HG03439 (cell line): ENCODE measurements at regions not wholly inside any gene's neighbourhood (a gene's known extent, or its start where the extent isn't known, plus 50 kb on each side); places are given as distances from the start of the nearest gene placed in this dataset.

Source experiments
- ATAC-seq: cut with Tn5 transposase; IDR thresholded peaks from one replicate; pipeline ENCODE4 v1.9.1; 2021; ENCODE audit warnings: mild to moderate bottlenecking, moderate library complexity; ENCODE audit not compliant: unreplicated experiment

DNA sequence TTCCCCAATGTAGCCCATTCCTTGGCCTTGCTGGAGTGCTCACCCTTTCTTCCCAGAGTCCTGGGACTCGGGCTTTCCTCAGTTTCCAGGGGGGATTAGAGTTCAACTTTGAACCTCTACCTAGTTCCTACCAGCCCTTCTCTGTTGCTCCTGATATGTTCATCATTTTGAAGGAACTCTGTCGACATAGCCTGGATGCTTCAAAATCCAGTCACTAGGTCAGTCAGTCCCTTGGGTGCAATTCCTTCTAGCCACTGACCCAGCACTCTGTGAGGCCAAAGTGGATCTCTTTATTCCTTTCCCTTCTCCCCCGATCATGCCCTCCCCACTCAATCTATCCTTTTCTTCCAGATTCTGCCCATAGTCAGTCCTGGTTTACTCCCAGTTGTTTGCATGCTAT lies 72.3 kb upstream of the TMCC3 start:
- ATAC-seq: no peak

DNA sequence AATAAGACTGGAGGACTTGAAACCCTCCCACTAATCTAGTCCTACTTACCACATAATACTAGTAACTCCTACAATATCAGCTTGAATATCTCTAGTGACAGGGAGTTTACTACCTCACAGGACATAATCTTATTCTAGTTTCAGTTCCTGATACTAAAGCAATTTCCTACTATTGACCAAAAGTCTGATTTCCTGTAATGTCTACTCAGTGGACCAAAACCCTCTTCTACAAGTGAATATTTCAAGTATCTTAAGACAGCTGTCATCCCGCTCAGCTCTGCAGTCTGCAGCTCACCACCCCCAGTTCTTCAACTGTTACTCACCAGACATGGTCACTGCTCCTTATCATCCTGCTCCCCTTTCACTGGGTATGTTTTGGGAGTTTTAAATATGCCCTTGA lies 70.8 kb upstream of the TMCC3 start:
- peak; percentile 72 for ATAC-seq

DNA sequence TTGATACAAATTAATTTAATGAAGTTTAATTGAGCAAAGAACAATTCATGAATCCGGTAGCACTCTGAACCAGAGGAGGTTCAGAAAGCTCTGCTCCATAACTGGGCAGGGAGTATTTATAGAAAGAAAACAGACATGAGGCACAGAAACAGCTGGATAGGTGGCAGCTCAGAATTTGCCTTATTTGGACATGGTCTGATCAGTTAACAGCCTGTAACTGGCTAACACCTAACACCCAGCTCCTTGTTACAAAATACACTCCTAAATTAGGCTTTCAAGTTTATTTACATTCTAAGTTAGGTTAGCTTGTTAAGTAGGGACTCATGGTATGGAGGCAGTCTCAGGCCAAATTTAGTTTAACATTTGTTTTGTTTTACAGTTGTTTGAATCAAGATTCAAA lies 67.8 kb upstream of the TMCC3 start:
- ATAC-seq: no peak

DNA sequence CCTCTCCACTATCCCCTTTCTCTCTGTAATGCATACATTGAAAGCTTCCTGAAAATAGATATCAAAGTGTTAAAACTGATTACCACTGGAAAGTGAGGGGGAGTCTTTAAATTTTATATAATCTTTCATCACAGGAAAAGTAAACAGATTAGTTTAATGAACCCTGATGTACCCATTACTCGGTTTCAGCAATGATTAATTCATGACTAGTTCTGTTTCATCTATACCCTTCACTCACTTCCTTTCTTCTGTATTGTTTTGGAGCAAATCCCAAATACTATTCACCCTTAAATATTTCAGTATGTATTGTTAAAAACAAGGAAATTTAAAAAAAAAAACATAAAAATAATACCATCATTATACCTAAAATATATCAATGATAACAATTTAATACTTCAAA lies 67.3 kb upstream of the TMCC3 start:
- no peak for ATAC-seq

DNA sequence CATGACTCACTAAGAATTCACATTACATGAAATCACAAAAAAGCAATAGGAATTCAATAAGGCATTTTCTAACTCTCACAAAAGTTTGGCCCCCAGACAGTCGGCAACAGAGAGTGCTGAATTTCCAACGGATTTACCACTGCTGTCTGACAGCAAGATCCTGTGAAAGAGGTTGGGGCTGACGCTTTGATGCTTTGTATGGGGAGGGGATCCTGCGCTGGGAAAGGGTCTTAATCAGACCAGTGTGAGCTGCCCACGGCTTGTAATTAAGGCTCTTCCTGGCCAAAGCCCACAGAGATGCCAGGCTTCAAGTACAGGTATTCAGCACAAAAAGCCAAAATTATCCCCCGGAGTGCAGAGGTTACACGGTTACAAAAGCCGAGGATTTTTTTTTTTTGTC lies 66.8 kb upstream of the TMCC3 start:
- no peak for ATAC-seq

DNA sequence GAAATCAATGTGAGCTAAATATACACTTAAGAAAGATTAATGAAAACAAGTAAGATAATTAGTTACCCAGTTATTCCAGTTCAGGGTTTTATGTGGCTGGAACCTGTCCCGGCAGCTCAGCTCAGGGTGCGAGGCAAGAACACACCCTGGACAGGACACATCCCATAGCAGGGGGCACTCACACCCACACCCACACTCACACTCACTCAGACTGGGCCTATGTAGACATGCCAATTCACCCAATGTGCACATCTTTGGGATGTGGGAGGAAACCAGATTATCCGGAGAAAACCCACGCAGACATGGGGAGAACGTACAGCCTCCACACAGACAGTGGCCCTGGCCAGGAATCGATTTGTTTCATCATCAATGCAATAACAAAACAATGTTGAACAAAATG lies 66.0 kb upstream of the TMCC3 start:
- no peak for ATAC-seq

DNA sequence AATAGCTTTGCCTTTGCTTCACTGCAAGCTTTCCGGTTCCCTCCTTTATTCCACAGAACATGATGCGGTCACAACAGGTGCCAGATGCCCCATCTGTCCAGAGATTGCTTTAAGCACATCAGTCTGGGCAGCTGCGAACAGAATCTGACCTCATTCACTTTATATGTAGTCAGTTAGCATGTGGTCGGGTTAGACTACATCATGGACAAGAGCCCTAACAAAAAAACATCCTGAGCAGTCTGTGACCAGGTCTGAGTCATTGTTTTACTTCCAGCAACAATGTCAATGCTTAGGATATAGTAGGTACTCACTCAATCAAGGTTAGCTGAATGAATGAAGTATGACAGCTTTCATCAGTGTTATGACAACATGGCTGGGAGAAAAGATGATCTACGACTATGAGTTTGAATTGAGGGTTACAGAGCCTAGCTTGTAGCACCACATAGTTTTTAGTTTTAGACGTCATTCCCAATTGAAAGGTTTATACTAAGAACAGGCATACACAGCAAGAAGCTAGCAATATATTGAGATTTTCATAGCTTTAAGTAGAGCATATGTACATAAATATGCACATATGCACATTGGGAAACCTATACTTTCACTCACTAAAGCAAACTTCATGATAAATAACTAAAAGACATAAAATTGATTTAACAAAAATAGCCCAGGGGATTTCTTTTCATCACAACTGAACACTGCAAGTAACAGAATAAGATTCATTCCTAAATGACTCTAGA lies 64.2 kb upstream of the TMCC3 start:
- no peak for ATAC-seq

DNA sequence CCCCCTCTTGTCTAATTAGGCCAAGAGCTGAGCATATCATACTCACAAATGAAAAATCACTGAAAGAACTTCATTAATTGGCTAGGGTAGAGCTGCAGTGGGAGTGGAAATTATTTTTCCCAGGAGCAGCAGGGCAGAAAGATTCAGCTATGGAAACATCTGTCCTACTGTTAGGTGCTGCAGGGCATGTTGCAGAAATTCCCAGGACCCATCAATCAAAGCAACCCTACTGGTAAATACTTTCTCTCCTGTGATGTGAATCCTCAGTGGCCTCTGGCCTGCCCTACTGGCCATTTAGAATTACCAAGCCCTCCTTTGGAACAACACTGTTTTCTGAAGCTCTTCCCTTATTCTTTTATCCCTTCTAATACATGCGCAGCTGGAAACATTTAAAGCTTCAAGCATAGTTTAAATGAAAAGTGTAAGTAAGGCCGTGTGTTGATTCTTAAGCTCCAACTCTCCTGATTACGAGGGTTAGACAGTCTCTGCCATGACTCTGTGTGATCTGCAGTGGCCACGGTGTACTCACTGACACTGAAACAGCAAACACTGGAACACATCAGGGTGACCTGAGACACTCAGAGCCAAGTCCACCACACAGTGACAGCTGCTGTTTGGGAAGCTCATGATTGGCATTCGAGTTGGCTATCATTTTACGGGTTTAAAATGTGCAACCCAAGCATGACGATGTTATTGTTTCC lies 62.6 kb upstream of the TMCC3 start:
- no peak for ATAC-seq

DNA sequence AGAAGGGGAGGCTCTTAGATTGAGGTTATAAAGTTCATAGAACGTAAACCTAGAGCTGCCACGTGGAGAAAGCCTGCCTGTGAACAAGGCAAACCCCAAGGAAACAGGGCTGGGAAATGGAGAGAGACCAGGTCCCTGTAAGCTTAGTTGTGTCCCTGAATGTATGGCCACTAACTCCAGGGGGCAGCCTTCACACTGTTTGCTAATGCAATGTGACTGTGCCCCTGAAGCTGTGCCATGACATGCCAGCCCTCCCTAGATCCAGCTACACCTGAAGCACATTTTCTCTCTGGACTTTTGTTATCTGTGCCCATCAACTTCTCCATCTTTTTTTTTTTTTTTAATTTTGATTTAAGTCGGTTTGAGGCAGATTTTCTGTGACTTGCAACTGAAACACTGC lies 60.6 kb upstream of the TMCC3 start:
- no peak for ATAC-seq

DNA sequence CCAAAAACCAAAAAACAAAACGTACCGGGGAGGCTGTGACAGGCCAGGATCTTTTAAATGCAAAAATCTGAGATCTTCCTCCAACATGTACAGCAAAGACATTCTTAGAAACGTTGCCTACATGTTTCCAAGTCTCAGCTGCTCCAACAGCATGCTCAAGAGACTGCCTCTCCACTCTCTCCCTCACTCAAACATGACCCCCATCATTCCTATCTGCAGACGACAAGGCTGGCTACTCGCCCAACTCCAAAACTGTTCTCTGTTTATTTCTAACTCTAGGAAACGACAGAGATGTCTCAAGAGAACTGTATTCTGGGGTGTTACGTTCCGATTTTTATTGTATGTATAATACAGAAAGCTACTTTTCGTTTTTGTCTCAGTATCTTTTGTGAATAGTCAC lies 57.5 kb upstream of the TMCC3 start:
- ATAC-seq: no peak

DNA sequence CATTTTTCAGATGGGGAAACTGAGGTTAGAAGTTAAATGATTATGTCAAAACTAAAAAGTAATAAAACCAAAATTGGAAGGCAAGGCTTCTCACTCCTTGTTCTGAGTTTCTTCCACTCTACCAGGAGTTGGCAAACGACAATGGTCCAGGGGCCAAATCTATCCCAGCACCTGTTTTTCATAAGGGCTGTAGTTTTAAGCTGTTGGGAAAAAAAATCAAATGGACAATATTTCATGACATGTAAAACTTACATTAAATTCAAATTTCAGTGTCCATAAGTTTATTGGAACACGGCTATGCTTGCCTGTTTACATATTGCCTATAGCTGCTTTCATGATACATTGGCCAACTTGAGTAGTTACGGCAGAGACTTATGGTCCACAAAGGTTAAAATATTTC lies 56.7 kb upstream of the TMCC3 start:
- no peak for ATAC-seq

DNA sequence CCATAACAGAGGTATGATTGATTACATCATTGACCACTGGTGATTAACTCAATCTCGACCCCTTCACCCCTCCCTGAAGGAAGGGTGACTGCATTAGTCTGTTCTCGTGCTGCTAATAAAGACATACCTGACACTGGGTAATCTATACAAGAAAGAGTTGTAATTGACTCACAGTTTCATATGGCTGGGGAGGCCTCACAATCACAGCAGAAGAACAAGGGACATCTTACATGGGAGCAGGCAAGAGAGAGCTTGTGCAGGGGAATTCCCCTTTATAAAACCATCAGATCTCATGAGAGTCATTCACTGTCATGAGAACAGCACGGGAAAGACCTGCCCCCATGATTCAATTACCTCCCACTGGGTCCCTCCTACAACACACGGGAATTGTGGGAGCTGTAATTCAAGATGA lies 55.9 kb upstream of the TMCC3 start:
- ATAC-seq: peak; percentile 52

DNA sequence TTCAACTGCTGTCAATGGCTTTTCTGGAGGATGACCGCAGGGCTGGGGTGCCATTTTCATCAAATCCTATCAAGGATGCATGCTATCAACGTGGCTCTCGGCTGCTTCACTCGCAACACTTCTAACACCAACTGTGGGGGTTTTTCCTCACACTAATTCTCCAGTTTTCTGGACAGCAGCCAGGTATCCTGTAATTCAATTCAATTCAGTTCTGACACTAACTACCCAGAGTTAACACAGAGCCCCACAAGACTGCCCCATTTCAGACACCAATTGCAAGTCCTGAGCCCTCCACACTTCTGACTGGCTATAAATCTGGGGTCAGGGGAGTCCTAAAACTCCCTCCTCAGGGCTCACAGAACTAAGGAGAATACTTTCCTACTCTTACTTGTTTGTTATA lies 55.3 kb upstream of the TMCC3 start:
- no peak for ATAC-seq

DNA sequence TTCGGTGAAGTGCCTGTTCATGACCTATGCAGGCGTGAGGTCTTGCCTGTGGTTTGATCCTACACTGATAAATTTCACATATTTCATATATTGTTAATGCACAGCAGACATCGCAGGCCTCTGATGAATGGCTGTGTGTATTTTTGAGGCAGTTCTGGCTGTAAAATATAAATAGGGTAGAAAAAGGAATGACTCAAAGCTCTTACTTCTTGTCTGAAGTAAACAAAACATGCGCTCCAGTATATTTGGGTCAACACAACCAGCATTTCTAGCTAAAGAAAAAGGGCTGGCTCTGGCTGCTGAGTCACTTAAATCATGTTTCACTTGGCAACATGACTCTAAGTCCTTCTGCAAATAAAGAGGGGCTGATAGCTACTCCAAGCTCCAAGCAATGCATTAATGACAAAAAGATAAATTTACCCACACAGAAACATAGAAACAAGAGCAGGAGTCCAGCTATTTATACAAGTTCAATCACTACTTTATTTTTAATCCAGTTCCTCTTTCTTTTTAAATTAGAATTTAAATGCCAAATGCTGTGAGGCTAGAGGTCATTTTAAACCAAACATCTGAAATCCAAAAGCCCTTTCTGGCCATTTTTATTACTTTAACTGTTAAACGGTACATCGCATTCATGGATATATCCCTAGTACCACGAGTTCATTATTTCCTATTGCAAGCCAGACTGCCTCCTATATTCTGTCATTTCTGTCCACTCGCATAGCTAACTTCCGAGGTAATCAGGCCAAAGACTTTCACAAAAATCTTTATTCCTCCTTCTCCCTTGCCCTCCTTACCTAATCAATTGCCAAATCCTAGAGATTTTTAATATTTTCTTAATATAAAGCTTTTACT lies 54.3 kb upstream of the TMCC3 start:
- ATAC-seq: no peak

DNA sequence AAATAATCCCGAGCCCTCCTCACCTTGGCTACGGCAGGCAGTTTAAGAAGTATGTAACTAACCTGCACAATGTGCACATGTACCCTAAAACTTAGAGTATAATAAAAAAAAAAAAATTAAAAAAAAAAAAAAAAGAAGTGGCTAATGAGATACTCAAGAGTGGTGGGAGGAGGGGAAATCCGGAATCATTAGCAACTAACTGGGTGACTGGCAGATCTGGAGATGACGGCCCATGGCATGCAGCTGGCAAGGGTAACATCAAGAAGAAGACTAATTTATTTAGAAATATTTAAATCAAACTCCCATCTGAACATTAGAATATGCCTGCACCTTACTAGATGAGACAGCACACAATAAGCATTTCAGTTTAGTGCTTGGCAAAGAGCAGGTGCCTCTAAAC lies 52.3 kb upstream of the TMCC3 start:
- ATAC-seq: no peak

DNA sequence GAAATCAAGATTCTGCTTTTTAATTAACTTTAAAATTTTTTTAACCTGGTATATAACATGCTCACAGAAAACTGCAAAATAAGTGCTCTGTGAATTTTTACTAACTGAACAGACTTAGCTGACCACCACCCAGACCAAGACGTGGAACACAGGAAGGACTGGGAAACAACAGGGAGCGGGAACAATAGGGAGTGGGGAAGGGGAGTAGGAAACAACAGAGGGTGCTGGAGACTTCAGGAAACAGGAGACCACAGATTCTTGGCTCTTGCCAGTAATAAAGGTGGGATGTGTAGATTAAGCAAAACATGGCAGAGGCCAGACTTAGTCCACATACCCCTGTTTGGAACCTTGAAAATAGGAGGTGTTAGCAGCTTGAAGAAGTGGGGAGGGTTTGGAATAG lies 51.4 kb upstream of the TMCC3 start:
- no peak for ATAC-seq

DNA sequence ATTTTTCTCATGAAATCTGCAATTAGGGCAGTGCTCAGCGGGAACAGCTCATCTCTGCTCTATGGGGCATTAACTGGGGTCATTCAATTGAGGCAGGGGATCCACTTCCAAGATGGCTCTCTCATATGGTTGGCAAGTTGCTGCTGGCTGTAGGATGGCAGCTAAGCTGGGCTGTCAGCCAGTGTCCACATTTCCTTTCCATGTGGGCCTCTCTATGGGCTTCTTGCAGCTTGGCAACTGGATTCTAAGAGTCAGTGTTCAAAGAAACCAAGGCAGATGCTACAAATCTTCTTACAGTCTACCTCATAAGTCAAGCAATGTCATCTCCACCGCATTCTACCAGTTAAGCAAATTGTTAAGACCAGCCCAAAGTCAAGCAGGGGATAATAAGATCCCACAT lies 50.3 kb upstream of the TMCC3 start:
- no peak for ATAC-seq
